WTC11 (cell line): ENCODE measurements at regions not wholly inside any gene's neighbourhood (a gene's known extent, or its start where the extent isn't known, plus 50 kb on each side); places are given as distances from the start of the nearest gene placed in this dataset.

Experiments used
- ATF6 ChIP-seq: sonication (generic); formaldehyde crosslinking; IDR thresholded peaks from 2 replicates; pipeline ENCODE4 v1.8.1; 2023; ENCODE audit warnings: mild to moderate bottlenecking, missing genetic modification reagents
- ELF4 ChIP-seq: sonication (generic); formaldehyde crosslinking; IDR thresholded peaks from 2 replicates; pipeline ENCODE4 v1.8.1; 2022; ENCODE audit warnings: low read depth, mild to moderate bottlenecking, moderate library complexity, missing genetic modification reagents
- NR1H2 ChIP-seq: sonication (generic); formaldehyde crosslinking; IDR thresholded peaks from 2 replicates; pipeline ENCODE4 v1.9.0; 2021; ENCODE audit warnings: mild to moderate bottlenecking, moderate library complexity, missing genetic modification reagents
- NR2C2 ChIP-seq: sonication (generic); formaldehyde crosslinking; IDR thresholded peaks from 2 replicates; pipeline ENCODE4 v1.8.0; 2022; ENCODE audit warnings: mild to moderate bottlenecking, missing genetic modification reagents
- TCF7 ChIP-seq: sonication (generic); formaldehyde crosslinking; IDR thresholded peaks from 2 replicates; pipeline ENCODE4 v1.8.0; 2022; ENCODE audit warnings: mild to moderate bottlenecking, low read depth, missing genetic modification reagents, moderate library complexity
- TP53 ChIP-seq: sonication (generic); formaldehyde crosslinking; IDR thresholded peaks from 2 replicates; pipeline ENCODE4 v1.8.1; 2023; ENCODE audit warnings: mild to moderate bottlenecking, missing genetic modification reagents
- TF ChIP-seq, protein P1 (sequence below): fragments of 200-600 bp; IDR thresholded peaks from 2 replicates; pipeline ENCODE4 v1.8.0; 2022; ENCODE audit warnings: antibody characterized with exemption
- TF ChIP-seq, protein P2 (sequence below): fragments of 250-450 bp; sonication (Bioruptor Pico); IDR thresholded peaks from 2 replicates; pipeline ENCODE4 v1.8.0; 2021; ENCODE audit warnings: mild to moderate bottlenecking

DNA sequence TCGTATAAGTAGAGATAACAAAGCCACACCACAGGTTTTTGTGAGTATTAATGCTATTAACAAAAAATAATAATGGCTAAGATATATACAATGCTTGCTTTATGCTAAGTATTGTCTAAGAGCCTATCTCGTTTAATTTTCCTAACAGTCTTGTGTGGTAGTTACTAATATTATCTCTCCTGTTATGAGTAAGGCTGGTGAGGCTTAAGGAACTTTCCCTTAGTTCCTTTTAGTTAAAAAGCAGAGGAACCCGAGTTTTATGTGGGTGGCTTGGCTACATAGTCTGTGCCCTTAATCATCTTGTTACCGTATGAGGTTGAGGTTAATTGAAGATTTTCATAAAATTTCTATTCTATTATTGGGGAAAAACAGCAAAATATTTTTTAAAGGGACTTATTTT, 218.4 kb downstream of the SOX2 start:
- TF ChIP-seq, protein P1, sequence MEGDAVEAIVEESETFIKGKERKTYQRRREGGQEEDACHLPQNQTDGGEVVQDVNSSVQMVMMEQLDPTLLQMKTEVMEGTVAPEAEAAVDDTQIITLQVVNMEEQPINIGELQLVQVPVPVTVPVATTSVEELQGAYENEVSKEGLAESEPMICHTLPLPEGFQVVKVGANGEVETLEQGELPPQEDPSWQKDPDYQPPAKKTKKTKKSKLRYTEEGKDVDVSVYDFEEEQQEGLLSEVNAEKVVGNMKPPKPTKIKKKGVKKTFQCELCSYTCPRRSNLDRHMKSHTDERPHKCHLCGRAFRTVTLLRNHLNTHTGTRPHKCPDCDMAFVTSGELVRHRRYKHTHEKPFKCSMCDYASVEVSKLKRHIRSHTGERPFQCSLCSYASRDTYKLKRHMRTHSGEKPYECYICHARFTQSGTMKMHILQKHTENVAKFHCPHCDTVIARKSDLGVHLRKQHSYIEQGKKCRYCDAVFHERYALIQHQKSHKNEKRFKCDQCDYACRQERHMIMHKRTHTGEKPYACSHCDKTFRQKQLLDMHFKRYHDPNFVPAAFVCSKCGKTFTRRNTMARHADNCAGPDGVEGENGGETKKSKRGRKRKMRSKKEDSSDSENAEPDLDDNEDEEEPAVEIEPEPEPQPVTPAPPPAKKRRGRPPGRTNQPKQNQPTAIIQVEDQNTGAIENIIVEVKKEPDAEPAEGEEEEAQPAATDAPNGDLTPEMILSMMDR = no peak
- TF ChIP-seq NR2C2 = no peak
- TF ChIP-seq NR1H2 = no peak
- TF ChIP-seq TP53 (CRISPR knock-in tag) = no peak
- TF ChIP-seq TCF7 = no peak
- no peak for TF ChIP-seq ATF6 (CRISPR knock-in tag)
- TF ChIP-seq, protein P2, sequence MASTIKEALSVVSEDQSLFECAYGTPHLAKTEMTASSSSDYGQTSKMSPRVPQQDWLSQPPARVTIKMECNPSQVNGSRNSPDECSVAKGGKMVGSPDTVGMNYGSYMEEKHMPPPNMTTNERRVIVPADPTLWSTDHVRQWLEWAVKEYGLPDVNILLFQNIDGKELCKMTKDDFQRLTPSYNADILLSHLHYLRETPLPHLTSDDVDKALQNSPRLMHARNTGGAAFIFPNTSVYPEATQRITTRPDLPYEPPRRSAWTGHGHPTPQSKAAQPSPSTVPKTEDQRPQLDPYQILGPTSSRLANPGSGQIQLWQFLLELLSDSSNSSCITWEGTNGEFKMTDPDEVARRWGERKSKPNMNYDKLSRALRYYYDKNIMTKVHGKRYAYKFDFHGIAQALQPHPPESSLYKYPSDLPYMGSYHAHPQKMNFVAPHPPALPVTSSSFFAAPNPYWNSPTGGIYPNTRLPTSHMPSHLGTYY (CRISPR knock-in tag) = no peak
- TF ChIP-seq ELF4 (CRISPR knock-in tag) = no peak
